AG09319 (cell line): ENCODE measurements at regions not wholly inside any gene's neighbourhood (a gene's known extent, or its start where the extent isn't known, plus 50 kb on each side); places are given as distances from the start of the nearest gene placed in this dataset.

ENCODE experiments used
- DNase-seq: peaks from one replicate; pipeline ENCODE4 v3.0.0-alpha.2; 2010; ENCODE audit warnings: low read depth; ENCODE audit errors: extremely low read depth
- CTCF ChIP-seq: IDR thresholded peaks from 2 replicates; pipeline ENCODE4 v1.5.1; 2011; ENCODE audit warnings: low read depth, mild to moderate bottlenecking, inconsistent platforms, low read length, moderate library complexity

GRCh38 chr6:43865932-43866645 is 96.1 kb downstream of the VEGFA start:
- TF ChIP-seq CTCF, result no peak
- no peak for DNase-seq

GRCh38 chr6:43865086-43865485 is 95.1 kb downstream of the VEGFA start:
- TF ChIP-seq CTCF, result no peak
- DNase-seq, result no peak

GRCh38 chr6:43862925-43863324 is 92.9 kb downstream of the VEGFA start:
- TF ChIP-seq CTCF, result no peak
- no peak for DNase-seq

- TF ChIP-seq CTCF, result no peak
- no peak for DNase-seq
Observed at GRCh38 chr6:43861212-43861894, 91.3 kb downstream of the VEGFA start.

GRCh38 chr6:43860285-43860684 is 90.3 kb downstream of the VEGFA start:
- no peak for DNase-seq
- TF ChIP-seq CTCF, result no peak

GRCh38 chr6:43859213-43859612 is 89.2 kb downstream of the VEGFA start:
- TF ChIP-seq CTCF, result no peak
- DNase-seq, result no peak

GRCh38 chr6:43858161-43859153 is 88.4 kb downstream of the VEGFA start:
- no peak for DNase-seq
- no peak for TF ChIP-seq CTCF
